ENCODE measurements at regions not wholly inside any gene's neighbourhood (a gene's known extent, or its start where the extent isn't known, plus 50 kb on each side); places are given as distances from the start of the nearest gene placed in this dataset.
A peak's percentile ranks its signal among the peaks of the same experiment; 100 is the strongest.

- POLR2A ChIA-PET, result no interaction called here
- no peak overlapping the region for H3K4me3 Mint-ChIP-seq
- WGBS (ENCODE audit: insufficient coverage), result no CpG with 5 or more reads among the region's 3 CpGs
Measured at GRCh38 chr14:98510392-98510791, 761.6 kb downstream of the BCL11B start.

GRCh38 chr14:98512501-98513251 lies 759.3 kb downstream of the BCL11B start:
- no peaks in the 10 kb centered on the region for H3K27me3 Mint-ChIP-seq
- peaks cover 6% of the 10 kb centered on the region for H3K36me3 Mint-ChIP-seq
- Histone ChIP-seq H3K27me3 (replicated peaks in 1 of 2; ENCODE audit: control insufficient read depth in 2 of 2, extremely low read depth in 1 of 2, insufficient read depth in 2 of 2, low read length in 1 of 2) (no peaks in the 10 kb centered on the region), H3K36me3 (ENCODE audit: control insufficient read depth in 2 of 2, extremely low read depth in 1 of 2, insufficient read depth in 1 of 2, low read length in 1 of 2) (no peaks in the 10 kb centered on the region), H3K9me3 (no peaks in the 10 kb centered on the region), H3K4me1 (ENCODE audit: control insufficient read depth in 1 of 2, extremely low read depth in 1 of 2, insufficient read depth in 2 of 2, low read length in 2 of 2) (peaks cover 0 to 6% of the 10 kb centered on the region in 2 experiments), H3K27ac (ENCODE audit: low read length) (no peak overlapping the region), H3K4me3 (ENCODE audit: control insufficient read depth in 1 of 2, extremely low read depth in 1 of 2, low read length in 1 of 2) (no peak overlapping the region)
- H3K4me1 Mint-ChIP-seq, result peaks cover 29 to 30% (median 29%) of the 10 kb centered on the region in 3 donors
- peak overlapping the region; percentile 83 to 84 for H3K27ac Mint-ChIP-seq
- ATAC-seq (replicated peaks in 1 of 4) (peak in 2 of 4 experiments; percentile 38 to 52), DNase-seq (peak in 1 of 35 experiments; percentile 7)
- CTCF ChIA-PET, result no interaction called here
- POLR2A ChIA-PET, result no interaction called here
- H3K4me3 Mint-ChIP-seq, result peak overlapping the region; percentile 31 to 56 (median 53)
- H3K9me3 Mint-ChIP-seq, result peaks cover 0 to 14% (median 9%) of the 10 kb centered on the region in 3 donors
- 40% methylated on average over 3 of the region's 10 CpGs for WGBS (ENCODE audit: insufficient coverage)

More at GRCh38 chr14:98510392-98510791, 761.6 kb downstream of the BCL11B start:
- Histone ChIP-seq H3K9me3 (no peaks in the 10 kb centered on the region), H3K4me1 (ENCODE audit: control insufficient read depth in 1 of 2, extremely low read depth in 1 of 2, insufficient read depth in 2 of 2, low read length in 2 of 2) (peaks cover 0 to 6% of the 10 kb centered on the region in 2 experiments), H3K36me3 (ENCODE audit: control insufficient read depth in 2 of 2, extremely low read depth in 1 of 2, insufficient read depth in 1 of 2, low read length in 1 of 2) (no peaks in the 10 kb centered on the region), H3K27me3 (replicated peaks in 1 of 2; ENCODE audit: control insufficient read depth in 2 of 2, extremely low read depth in 1 of 2, insufficient read depth in 2 of 2, low read length in 1 of 2) (no peaks in the 10 kb centered on the region), H3K4me3 (ENCODE audit: control insufficient read depth in 1 of 2, extremely low read depth in 1 of 2, low read length in 1 of 2) (no peak overlapping the region), H3K27ac (ENCODE audit: low read length) (no peak overlapping the region)
- CTCF ChIA-PET, result no interaction called here
- H3K9me3 Mint-ChIP-seq, result peaks cover 5 to 18% (median 9%) of the 10 kb centered on the region in 3 donors
- no peak overlapping the region for H3K27ac Mint-ChIP-seq
- peaks cover 10% of the 10 kb centered on the region for H3K36me3 Mint-ChIP-seq
- no peak for ATAC-seq (replicated peaks in 1 of 4)
- no peaks in the 10 kb centered on the region for H3K27me3 Mint-ChIP-seq
- H3K4me1 Mint-ChIP-seq, result peaks cover 29 to 35% (median 30%) of the 10 kb centered on the region in 3 donors
- no peak for DNase-seq

GRCh38 chr14:98513558-98513957 lies 758.4 kb downstream of the BCL11B start:
- Histone ChIP-seq H3K36me3 (ENCODE audit: control insufficient read depth in 2 of 2, extremely low read depth in 1 of 2, insufficient read depth in 1 of 2, low read length in 1 of 2) (no peaks in the 10 kb centered on the region), H3K4me1 (ENCODE audit: control insufficient read depth in 1 of 2, extremely low read depth in 1 of 2, insufficient read depth in 2 of 2, low read length in 2 of 2) (peaks cover 0 to 6% of the 10 kb centered on the region in 2 experiments), H3K27me3 (replicated peaks in 1 of 2; ENCODE audit: control insufficient read depth in 2 of 2, extremely low read depth in 1 of 2, insufficient read depth in 2 of 2, low read length in 1 of 2) (no peaks in the 10 kb centered on the region), H3K4me3 (ENCODE audit: control insufficient read depth in 1 of 2, extremely low read depth in 1 of 2, low read length in 1 of 2) (no peak overlapping the region), H3K27ac (ENCODE audit: low read length) (no peak overlapping the region), H3K9me3 (no peaks in the 10 kb centered on the region)
- POLR2A ChIA-PET, result no interaction called here
- Mint-ChIP-seq H3K9me3 (peaks cover 0 to 10% (median 9%) of the 10 kb centered on the region in 3 donors), H3K4me3 (no peak overlapping the region), H3K27me3 (no peaks in the 10 kb centered on the region), H3K36me3 (peaks cover 4% of the 10 kb centered on the region), H3K4me1 (peaks cover 29 to 30% (median 29%) of the 10 kb centered on the region in 3 donors), H3K27ac (peak overlapping the region in 1 of 2 donors; percentile 83)
- no CpG with 5 or more reads among the region's 3 CpGs for WGBS (ENCODE audit: insufficient coverage)
- DNase-seq (no peak), ATAC-seq (replicated peaks in 1 of 4) (no peak)
- CTCF ChIA-PET, result no interaction called here

GRCh38 chr14:98514016-98514415 lies 758.0 kb downstream of the BCL11B start:
- no peaks in the 10 kb centered on the region for H3K27me3 Mint-ChIP-seq
- ATAC-seq (replicated peaks in 1 of 4) (no peak), DNase-seq (no peak)
- H3K9me3 Mint-ChIP-seq, result peaks cover 0 to 10% (median 9%) of the 10 kb centered on the region in 3 donors
- Histone ChIP-seq H3K9me3 (no peaks in the 10 kb centered on the region), H3K27ac (ENCODE audit: low read length) (no peak overlapping the region), H3K27me3 (replicated peaks in 1 of 2; ENCODE audit: control insufficient read depth in 2 of 2, extremely low read depth in 1 of 2, insufficient read depth in 2 of 2, low read length in 1 of 2) (no peaks in the 10 kb centered on the region), H3K4me1 (ENCODE audit: control insufficient read depth in 1 of 2, extremely low read depth in 1 of 2, insufficient read depth in 2 of 2, low read length in 2 of 2) (peaks cover 0 to 6% of the 10 kb centered on the region in 2 experiments), H3K4me3 (ENCODE audit: control insufficient read depth in 1 of 2, extremely low read depth in 1 of 2, low read length in 1 of 2) (no peak overlapping the region), H3K36me3 (ENCODE audit: control insufficient read depth in 2 of 2, extremely low read depth in 1 of 2, insufficient read depth in 1 of 2, low read length in 1 of 2) (no peaks in the 10 kb centered on the region)
- H3K36me3 Mint-ChIP-seq, result peaks cover 4% of the 10 kb centered on the region
- ChIA-PET CTCF (no interaction called here), POLR2A (no interaction called here)
- H3K4me1 Mint-ChIP-seq, result peaks cover 29 to 30% (median 29%) of the 10 kb centered on the region in 3 donors
- no peak overlapping the region for H3K4me3 Mint-ChIP-seq
- H3K27ac Mint-ChIP-seq, result no peak overlapping the region

- Mint-ChIP-seq H3K36me3 (no peaks in the 10 kb centered on the region), H3K27me3 (no peaks in the 10 kb centered on the region)
- POLR2A ChIA-PET, result no interaction called here
Measured at GRCh38 chr14:98536256-98536655, 735.7 kb downstream of the BCL11B start.

GRCh38 chr14:98542316-98542715 lies 729.7 kb downstream of the BCL11B start:
- Histone ChIP-seq H3K9me3 (no peaks in the 10 kb centered on the region), H3K4me3 (ENCODE audit: control insufficient read depth in 1 of 2, extremely low read depth in 1 of 2, low read length in 1 of 2) (no peak overlapping the region), H3K27ac (ENCODE audit: low read length) (no peak overlapping the region), H3K36me3 (ENCODE audit: control insufficient read depth in 2 of 2, extremely low read depth in 1 of 2, insufficient read depth in 1 of 2, low read length in 1 of 2) (no peaks in the 10 kb centered on the region), H3K27me3 (replicated peaks in 1 of 2; ENCODE audit: control insufficient read depth in 2 of 2, extremely low read depth in 1 of 2, insufficient read depth in 2 of 2, low read length in 1 of 2) (no peaks in the 10 kb centered on the region), H3K4me1 (ENCODE audit: control insufficient read depth in 1 of 2, extremely low read depth in 1 of 2, insufficient read depth in 2 of 2, low read length in 2 of 2) (no peaks in the 10 kb centered on the region)
- POLR2A ChIA-PET, result no interaction called here
- DNase-seq (no peak), ATAC-seq (replicated peaks in 1 of 4) (no peak)
- Mint-ChIP-seq H3K27me3 (no peaks in the 10 kb centered on the region), H3K36me3 (no peaks in the 10 kb centered on the region), H3K27ac (no peak overlapping the region), H3K9me3 (peaks cover 0 to 4% (median 0%) of the 10 kb centered on the region in 3 donors), H3K4me3 (no peak overlapping the region), H3K4me1 (peaks cover 0 to 9% (median 3%) of the 10 kb centered on the region in 3 donors)
- 89% methylated on average over 7 of the region's 10 CpGs for WGBS (ENCODE audit: insufficient coverage)
- CTCF ChIA-PET, result no interaction called here

More at GRCh38 chr14:98536256-98536655, 735.7 kb downstream of the BCL11B start:
- H3K36me3 ChIP-seq (ENCODE audit: control insufficient read depth in 2 of 2, extremely low read depth in 1 of 2, insufficient read depth in 1 of 2, low read length in 1 of 2), result no peaks in the 10 kb centered on the region
- H3K9me3 ChIP-seq, result no peaks in the 10 kb centered on the region
- WGBS (ENCODE audit: insufficient coverage), result 100% methylated on average over 2 of the region's 3 CpGs
- ATAC-seq (replicated peaks in 1 of 4) (no peak), DNase-seq (no peak)
- H3K27me3 ChIP-seq (replicated peaks in 1 of 2; ENCODE audit: control insufficient read depth in 2 of 2, extremely low read depth in 1 of 2, insufficient read depth in 2 of 2, low read length in 1 of 2), result no peaks in the 10 kb centered on the region
- no peak overlapping the region for H3K4me3 Mint-ChIP-seq
- no peak overlapping the region for H3K27ac ChIP-seq (ENCODE audit: low read length)
- CTCF ChIA-PET, result no interaction called here
- no peak overlapping the region for H3K27ac Mint-ChIP-seq
- no peak overlapping the region for H3K4me3 ChIP-seq (ENCODE audit: control insufficient read depth in 1 of 2, extremely low read depth in 1 of 2, low read length in 1 of 2)
- H3K9me3 Mint-ChIP-seq, result peaks cover 0 to 4% (median 0%) of the 10 kb centered on the region in 3 donors
- peaks cover 0 to 2% of the 10 kb centered on the region in 2 experiments for H3K4me1 ChIP-seq (ENCODE audit: control insufficient read depth in 1 of 2, extremely low read depth in 1 of 2, insufficient read depth in 2 of 2, low read length in 2 of 2)
- H3K4me1 Mint-ChIP-seq, result peaks cover 9 to 15% (median 12%) of the 10 kb centered on the region in 3 donors
